ENCODE measurements at regions not wholly inside any gene's neighbourhood (a gene's known extent, or its start where the extent isn't known, plus 50 kb on each side); places are given as distances from the start of the nearest gene placed in this dataset.

DNA sequence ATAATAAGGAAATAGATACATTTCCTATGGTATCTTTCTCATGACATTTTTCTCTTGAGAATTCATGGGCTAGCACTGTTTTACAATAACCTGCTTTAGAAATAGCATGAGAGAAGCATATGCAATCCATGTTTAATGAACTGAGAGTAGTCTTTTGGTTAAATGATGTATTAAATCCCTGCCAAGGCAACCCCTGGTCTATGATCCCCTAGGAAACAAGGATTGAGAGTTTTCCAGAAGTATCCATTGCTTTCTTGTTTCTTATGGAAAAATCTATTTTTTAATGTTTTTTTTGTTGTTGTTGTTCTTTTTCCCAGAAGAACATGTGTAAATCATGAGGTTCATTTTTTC is 390.5 kb upstream of the HSF2 start (continued):
- TF ChIP-seq, protein P1, sequence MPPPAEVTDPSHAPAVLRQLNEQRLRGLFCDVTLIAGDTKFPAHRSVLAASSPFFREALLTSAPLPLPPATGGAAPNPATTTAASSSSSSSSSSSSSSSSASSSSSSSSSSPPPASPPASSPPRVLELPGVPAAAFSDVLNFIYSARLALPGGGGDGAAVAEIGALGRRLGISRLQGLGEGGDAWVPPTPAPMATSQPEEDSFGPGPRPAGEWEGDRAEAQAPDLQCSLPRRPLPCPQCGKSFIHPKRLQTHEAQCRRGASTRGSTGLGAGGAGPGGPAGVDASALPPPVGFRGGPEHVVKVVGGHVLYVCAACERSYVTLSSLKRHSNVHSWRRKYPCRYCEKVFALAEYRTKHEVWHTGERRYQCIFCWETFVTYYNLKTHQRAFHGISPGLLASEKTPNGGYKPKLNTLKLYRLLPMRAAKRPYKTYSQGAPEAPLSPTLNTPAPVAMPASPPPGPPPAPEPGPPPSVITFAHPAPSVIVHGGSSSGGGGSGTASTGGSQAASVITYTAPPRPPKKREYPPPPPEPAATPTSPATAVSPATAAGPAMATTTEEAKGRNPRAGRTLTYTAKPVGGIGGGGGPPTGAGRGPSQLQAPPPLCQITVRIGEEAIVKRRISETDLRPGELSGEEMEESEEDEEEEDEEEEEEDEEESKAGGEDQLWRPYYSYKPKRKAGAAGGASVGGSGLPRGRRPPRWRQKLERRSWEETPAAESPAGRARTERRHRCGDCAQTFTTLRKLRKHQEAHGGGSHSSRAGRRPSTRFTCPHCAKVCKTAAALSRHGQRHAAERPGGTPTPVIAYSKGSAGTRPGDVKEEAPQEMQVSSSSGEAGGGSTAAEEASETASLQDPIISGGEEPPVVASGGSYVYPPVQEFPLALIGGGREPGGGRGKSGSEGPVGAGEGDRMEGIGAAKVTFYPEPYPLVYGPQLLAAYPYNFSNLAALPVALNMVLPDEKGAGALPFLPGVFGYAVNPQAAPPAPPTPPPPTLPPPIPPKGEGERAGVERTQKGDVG (CRISPR knock-in tag; IDR thresholded peaks at IDR 0.05): no peak
- TF ChIP-seq STAT3 (IDR thresholded peaks at IDR 0.05; ENCODE audit: low read depth, low read length): no peak

DNA sequence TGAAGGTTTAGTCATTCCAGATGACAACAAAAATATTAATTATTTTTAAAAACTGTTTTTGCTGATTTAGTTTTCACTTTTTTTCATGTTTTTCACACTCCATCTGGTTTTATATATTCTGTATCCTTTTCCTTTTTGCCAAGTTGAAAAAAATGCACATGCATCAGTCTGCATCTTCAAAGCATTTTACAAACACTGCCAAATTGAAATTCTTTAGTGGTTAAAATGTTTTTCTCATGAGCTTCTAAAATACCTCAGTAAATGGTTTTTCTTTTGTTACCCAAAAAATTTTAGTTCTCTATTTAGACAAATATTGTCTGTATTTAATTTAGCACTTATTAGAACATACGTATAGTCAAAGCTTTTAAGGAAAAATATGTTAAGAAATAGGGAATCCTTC is 386.9 kb upstream of the HSF2 start:
- ChIA-PET RAD21 (ENCODE audit: unreplicated experiment) (no interaction called here), CTCF (no interaction called here), POLR2A (no interaction called here), SMC1A (ENCODE audit: uncharacterized antibody, unreplicated experiment) (no interaction called here)
- intact Hi-C loops (cut with micrococcal nuclease; ENCODE audit: unreplicated experiment): no loop called here
- no peak for ATAC-seq
- no peaks in the 10 kb centered on the region for H3K4me1 ChIP-seq (ENCODE audit: control insufficient read depth, insufficient read depth, low read length)
- no peak overlapping the region for H3K4me3 ChIP-seq
- H3K27ac ChIP-seq (ENCODE audit: control insufficient read depth, insufficient read depth): no peak overlapping the region
- H3K9ac ChIP-seq (ENCODE audit: control insufficient read depth, insufficient read depth, low read length): no peak overlapping the region
- H3K27me3 ChIP-seq (replicated peaks in 1 of 2; ENCODE audit: control insufficient read depth in 2 of 2, insufficient read depth in 2 of 2, low read length in 1 of 2): no peaks in the 10 kb centered on the region
- H3K36me3 ChIP-seq (ENCODE audit: control insufficient read depth in 2 of 2, insufficient read depth in 2 of 2, low read length in 1 of 2): no peaks in the 10 kb centered on the region
- no peak for FAIRE-seq
- H3K9me3 ChIP-seq (replicated peaks; ENCODE audit: control insufficient read depth, insufficient read depth, low read length): no peaks in the 10 kb centered on the region
- no peak overlapping the region for H3K4me2 ChIP-seq (ENCODE audit: control insufficient read depth, insufficient read depth)
- no peaks in the 10 kb centered on the region for H3K79me2 ChIP-seq (ENCODE audit: control insufficient read depth, insufficient read depth, low read length)
- BruUV-seq (replicated peaks): no TSS peak
- in situ Hi-C loops (cut with MboI): no loop called here
- H4K20me1 ChIP-seq (ENCODE audit: control insufficient read depth, insufficient read depth): no peaks in the 10 kb centered on the region
- no peak overlapping the region for H2AFZ ChIP-seq (ENCODE audit: control insufficient read depth, low read depth, low read length)
- 96% methylated on average over 1 of the region's 1 CpG for WGBS (ENCODE audit: insufficient coverage, insufficient replicate concordance, low lambda C conversion rate, missing lambda C conversion rate)
- DNase-seq (ENCODE audit: low read depth, low spot score): no peak
- TF ChIP-seq, protein P2, sequence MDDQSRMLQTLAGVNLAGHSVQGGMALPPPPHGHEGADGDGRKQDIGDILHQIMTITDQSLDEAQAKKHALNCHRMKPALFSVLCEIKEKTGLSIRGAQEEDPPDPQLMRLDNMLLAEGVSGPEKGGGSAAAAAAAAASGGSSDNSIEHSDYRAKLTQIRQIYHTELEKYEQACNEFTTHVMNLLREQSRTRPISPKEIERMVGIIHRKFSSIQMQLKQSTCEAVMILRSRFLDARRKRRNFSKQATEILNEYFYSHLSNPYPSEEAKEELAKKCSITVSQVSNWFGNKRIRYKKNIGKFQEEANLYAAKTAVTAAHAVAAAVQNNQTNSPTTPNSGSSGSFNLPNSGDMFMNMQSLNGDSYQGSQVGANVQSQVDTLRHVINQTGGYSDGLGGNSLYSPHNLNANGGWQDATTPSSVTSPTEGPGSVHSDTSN (IDR thresholded peaks at IDR 0.05; ENCODE audit: insufficient replicate concordance, low read depth, low read length): no peak
- TF ChIP-seq SMC3 (IDR thresholded peaks at IDR 0.05; ENCODE audit: borderline replicate concordance, low read length) (no peak), NR2C2 (IDR thresholded peaks at IDR 0.05; ENCODE audit: borderline replicate concordance, control insufficient read depth, insufficient read length, low read depth) (no peak), SUPT20H (IDR thresholded peaks at IDR 0.05; ENCODE audit: borderline replicate concordance, control insufficient read depth, low read depth, low read length) (no peak), TARDBP (IDR thresholded peaks at IDR 0.05; ENCODE audit: borderline replicate concordance) (no peak), BMI1 (IDR thresholded peaks at IDR 0.05; ENCODE audit: borderline replicate concordance) (no peak), IRF4 (IDR thresholded peaks at IDR 0.05; ENCODE audit: low read depth, low read length) (no peak), KDM1A (IDR thresholded peaks at IDR 0.05; ENCODE audit: borderline replicate concordance) (no peak), FOXM1 (IDR thresholded peaks at IDR 0.05; ENCODE audit: low read depth, low read length) (no peak), SUZ12 (IDR thresholded peaks at IDR 0.05; ENCODE audit: unreplicated experiment) (no peak)
- TF ChIP-seq, protein P3, sequence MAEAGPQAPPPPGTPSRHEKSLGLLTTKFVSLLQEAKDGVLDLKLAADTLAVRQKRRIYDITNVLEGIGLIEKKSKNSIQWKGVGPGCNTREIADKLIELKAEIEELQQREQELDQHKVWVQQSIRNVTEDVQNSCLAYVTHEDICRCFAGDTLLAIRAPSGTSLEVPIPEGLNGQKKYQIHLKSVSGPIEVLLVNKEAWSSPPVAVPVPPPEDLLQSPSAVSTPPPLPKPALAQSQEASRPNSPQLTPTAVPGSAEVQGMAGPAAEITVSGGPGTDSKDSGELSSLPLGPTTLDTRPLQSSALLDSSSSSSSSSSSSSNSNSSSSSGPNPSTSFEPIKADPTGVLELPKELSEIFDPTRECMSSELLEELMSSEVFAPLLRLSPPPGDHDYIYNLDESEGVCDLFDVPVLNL (IDR thresholded peaks at IDR 0.05; ENCODE audit: low read depth, low read length): no peak
- TF ChIP-seq, protein P4, sequence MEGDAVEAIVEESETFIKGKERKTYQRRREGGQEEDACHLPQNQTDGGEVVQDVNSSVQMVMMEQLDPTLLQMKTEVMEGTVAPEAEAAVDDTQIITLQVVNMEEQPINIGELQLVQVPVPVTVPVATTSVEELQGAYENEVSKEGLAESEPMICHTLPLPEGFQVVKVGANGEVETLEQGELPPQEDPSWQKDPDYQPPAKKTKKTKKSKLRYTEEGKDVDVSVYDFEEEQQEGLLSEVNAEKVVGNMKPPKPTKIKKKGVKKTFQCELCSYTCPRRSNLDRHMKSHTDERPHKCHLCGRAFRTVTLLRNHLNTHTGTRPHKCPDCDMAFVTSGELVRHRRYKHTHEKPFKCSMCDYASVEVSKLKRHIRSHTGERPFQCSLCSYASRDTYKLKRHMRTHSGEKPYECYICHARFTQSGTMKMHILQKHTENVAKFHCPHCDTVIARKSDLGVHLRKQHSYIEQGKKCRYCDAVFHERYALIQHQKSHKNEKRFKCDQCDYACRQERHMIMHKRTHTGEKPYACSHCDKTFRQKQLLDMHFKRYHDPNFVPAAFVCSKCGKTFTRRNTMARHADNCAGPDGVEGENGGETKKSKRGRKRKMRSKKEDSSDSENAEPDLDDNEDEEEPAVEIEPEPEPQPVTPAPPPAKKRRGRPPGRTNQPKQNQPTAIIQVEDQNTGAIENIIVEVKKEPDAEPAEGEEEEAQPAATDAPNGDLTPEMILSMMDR (IDR thresholded peaks at IDR 0.05 in 2 of 3, conservative IDR thresholded peaks at IDR 0.05 in 1 of 3; ENCODE audit: control insufficient read depth in 2 of 3, extremely low read depth in 1 of 3, insufficient read depth in 1 of 3, low read depth in 3 of 3, low read length in 3 of 3): no peak

Data from GM12878 (cell line).